ENCODE measurements at regions not wholly inside any gene's neighbourhood (a gene's known extent, or its start where the extent isn't known, plus 50 kb on each side); places are given as distances from the start of the nearest gene placed in this dataset.

GRCh38 chr4:167939863-167940616 lies 152.3 kb upstream of the ANXA10 start (continued):
- TF ChIP-seq CTCF (IDR thresholded peaks at IDR 0.05; ENCODE audit: control extremely low read depth in 1 of 3, insufficient read depth in 1 of 3, low read depth in 1 of 3, low read length in 3 of 3) (no peak), USF2 (IDR thresholded peaks at IDR 0.05; ENCODE audit: low read length) (no peak), E2F6 (IDR thresholded peaks at IDR 0.05) (no peak), KDM1A (IDR thresholded peaks at IDR 0.05; ENCODE audit: borderline replicate concordance, low read length) (no peak), NRF1 (IDR thresholded peaks at IDR 0.05; ENCODE audit: low read depth, low read length) (no peak), SIN3A (conservative IDR thresholded peaks at IDR 0.05 in 1 of 2, IDR thresholded peaks at IDR 0.05 in 1 of 2; ENCODE audit: low read depth in 1 of 2, low read length in 2 of 2) (no peak), MAX (IDR thresholded peaks at IDR 0.05) (no peak)
